ENCODE measurements at regions not wholly inside any gene's neighbourhood (a gene's known extent, or its start where the extent isn't known, plus 50 kb on each side); places are given as distances from the start of the nearest gene placed in this dataset.

- no peak overlapping the region for H3K4me3 Mint-ChIP-seq (ENCODE audit: unreplicated experiment)
- no peaks in the 10 kb centered on the region for H3K4me1 Mint-ChIP-seq (ENCODE audit: low read depth, unreplicated experiment)
- H3K36me3 Mint-ChIP-seq (ENCODE audit: unreplicated experiment): no peaks in the 10 kb centered on the region
- no peaks in the 10 kb centered on the region for H3K9me3 Mint-ChIP-seq (ENCODE audit: unreplicated experiment)
- H3K27ac Mint-ChIP-seq (ENCODE audit: unreplicated experiment): no peak overlapping the region
- DNase-seq: no peak
- H3K27me3 Mint-ChIP-seq (ENCODE audit: unreplicated experiment): no peaks in the 10 kb centered on the region
- TF ChIP-seq CTCF (IDR thresholded peaks at IDR 0.05; ENCODE audit: partially characterized antibody, unreplicated experiment): no peak
Observed at GRCh38 chr5:19256036-19256435, 732.0 kb downstream of the CDH18 start.

DNA sequence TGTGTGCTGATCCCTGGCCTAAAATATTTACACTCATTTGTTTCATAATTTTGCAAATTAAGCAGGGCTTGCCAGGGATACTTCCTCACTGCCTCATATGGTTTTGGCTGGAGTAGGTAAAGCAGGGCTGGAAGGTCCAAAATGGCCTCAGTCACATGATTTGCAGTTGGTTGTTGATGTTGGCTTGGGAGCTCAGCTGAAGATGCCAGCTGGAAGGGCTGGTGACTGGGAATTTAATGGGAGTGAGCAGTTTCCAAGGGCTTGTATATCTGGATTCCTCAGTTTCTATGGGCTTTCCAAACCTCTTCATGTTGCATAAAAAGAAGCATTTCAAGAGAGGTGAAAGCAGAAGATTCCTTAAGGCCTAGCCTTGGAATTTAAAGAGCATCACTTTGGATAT is 729.3 kb downstream of the CDH18 start:
- no peak overlapping the region for H3K27ac Mint-ChIP-seq (ENCODE audit: unreplicated experiment)
- no peaks in the 10 kb centered on the region for H3K36me3 Mint-ChIP-seq (ENCODE audit: unreplicated experiment)
- H3K4me3 Mint-ChIP-seq (ENCODE audit: unreplicated experiment): no peak overlapping the region
- no peak for TF ChIP-seq CTCF (IDR thresholded peaks at IDR 0.05; ENCODE audit: partially characterized antibody, unreplicated experiment)
- no peaks in the 10 kb centered on the region for H3K27me3 Mint-ChIP-seq (ENCODE audit: unreplicated experiment)
- DNase-seq: no peak
- H3K4me1 Mint-ChIP-seq (ENCODE audit: low read depth, unreplicated experiment): no peaks in the 10 kb centered on the region
- no peaks in the 10 kb centered on the region for H3K9me3 Mint-ChIP-seq (ENCODE audit: unreplicated experiment)

DNA sequence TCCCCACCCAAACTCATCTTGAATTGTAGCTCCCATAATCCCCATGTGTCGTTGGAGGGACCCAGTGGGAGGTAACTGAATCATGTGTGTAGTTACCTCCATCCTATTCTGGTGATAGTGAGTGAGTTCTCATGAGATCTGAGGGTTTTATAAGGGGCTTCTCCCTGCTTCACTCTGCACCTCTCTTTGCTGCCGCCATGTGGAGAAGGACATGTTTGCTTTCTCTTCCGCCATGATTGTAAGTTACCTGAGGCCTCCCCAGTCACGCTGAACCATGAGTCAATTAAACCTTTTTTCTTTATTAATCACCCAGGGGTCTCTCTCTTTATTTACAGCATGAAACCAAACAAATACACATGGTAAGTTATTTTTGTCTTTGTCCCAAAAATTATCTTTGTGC is 726.1 kb downstream of the CDH18 start:
- no peak for TF ChIP-seq CTCF (IDR thresholded peaks at IDR 0.05; ENCODE audit: partially characterized antibody, unreplicated experiment)
- no peaks in the 10 kb centered on the region for H3K4me1 Mint-ChIP-seq (ENCODE audit: low read depth, unreplicated experiment)
- H3K4me3 Mint-ChIP-seq (ENCODE audit: unreplicated experiment): no peak overlapping the region
- no peaks in the 10 kb centered on the region for H3K27me3 Mint-ChIP-seq (ENCODE audit: unreplicated experiment)
- no peaks in the 10 kb centered on the region for H3K36me3 Mint-ChIP-seq (ENCODE audit: unreplicated experiment)
- DNase-seq: no peak
- no peak overlapping the region for H3K27ac Mint-ChIP-seq (ENCODE audit: unreplicated experiment)
- no peaks in the 10 kb centered on the region for H3K9me3 Mint-ChIP-seq (ENCODE audit: unreplicated experiment)

GRCh38 chr5:19264821-19265220 is 723.2 kb downstream of the CDH18 start:
- H3K27me3 Mint-ChIP-seq (ENCODE audit: unreplicated experiment): peaks cover 1% of the 10 kb centered on the region
- H3K4me1 Mint-ChIP-seq (ENCODE audit: low read depth, unreplicated experiment): peaks cover 7% of the 10 kb centered on the region
- no peak for DNase-seq
- peaks cover 1% of the 10 kb centered on the region for H3K9me3 Mint-ChIP-seq (ENCODE audit: unreplicated experiment)
- H3K4me3 Mint-ChIP-seq (ENCODE audit: unreplicated experiment): no peak overlapping the region
- H3K27ac Mint-ChIP-seq (ENCODE audit: unreplicated experiment): no peak overlapping the region
- peaks cover 4% of the 10 kb centered on the region for H3K36me3 Mint-ChIP-seq (ENCODE audit: unreplicated experiment)
- TF ChIP-seq CTCF (IDR thresholded peaks at IDR 0.05; ENCODE audit: partially characterized antibody, unreplicated experiment): no peak

DNA sequence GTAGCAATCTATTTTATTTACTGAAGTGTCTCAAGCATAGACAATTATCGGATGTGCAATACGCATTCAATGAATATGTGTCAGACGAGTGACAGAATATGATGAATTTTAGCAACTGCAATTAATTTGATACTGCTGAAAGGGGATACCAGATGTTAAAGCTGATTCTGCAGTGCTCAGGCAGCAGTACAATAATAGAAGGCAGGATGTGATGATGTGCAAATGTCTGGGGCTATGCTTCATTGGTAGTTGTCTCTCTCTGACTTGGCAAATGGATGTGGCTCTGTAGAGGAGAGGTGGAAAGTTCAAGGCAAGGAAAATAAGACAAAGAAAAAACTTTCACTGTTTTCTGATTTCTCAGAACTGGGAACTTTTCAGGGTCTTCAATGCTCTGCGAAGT is 721.2 kb downstream of the CDH18 start:
- no peak for TF ChIP-seq CTCF (IDR thresholded peaks at IDR 0.05; ENCODE audit: partially characterized antibody, unreplicated experiment)
- Mint-ChIP-seq H3K4me3 (ENCODE audit: unreplicated experiment) (no peak overlapping the region), H3K4me1 (ENCODE audit: low read depth, unreplicated experiment) (peaks cover 16% of the 10 kb centered on the region), H3K27me3 (ENCODE audit: unreplicated experiment) (peaks cover 1% of the 10 kb centered on the region), H3K27ac (ENCODE audit: unreplicated experiment) (no peak overlapping the region), H3K36me3 (ENCODE audit: unreplicated experiment) (peaks cover 4% of the 10 kb centered on the region), H3K9me3 (ENCODE audit: unreplicated experiment) (peaks cover 3% of the 10 kb centered on the region)
- DNase-seq: no peak

All from glutamatergic neuron (in vitro differentiated cells).